ENCODE measurements at regions not wholly inside any gene's neighbourhood (a gene's known extent, or its start where the extent isn't known, plus 50 kb on each side); places are given as distances from the start of the nearest gene placed in this dataset.

DNA sequence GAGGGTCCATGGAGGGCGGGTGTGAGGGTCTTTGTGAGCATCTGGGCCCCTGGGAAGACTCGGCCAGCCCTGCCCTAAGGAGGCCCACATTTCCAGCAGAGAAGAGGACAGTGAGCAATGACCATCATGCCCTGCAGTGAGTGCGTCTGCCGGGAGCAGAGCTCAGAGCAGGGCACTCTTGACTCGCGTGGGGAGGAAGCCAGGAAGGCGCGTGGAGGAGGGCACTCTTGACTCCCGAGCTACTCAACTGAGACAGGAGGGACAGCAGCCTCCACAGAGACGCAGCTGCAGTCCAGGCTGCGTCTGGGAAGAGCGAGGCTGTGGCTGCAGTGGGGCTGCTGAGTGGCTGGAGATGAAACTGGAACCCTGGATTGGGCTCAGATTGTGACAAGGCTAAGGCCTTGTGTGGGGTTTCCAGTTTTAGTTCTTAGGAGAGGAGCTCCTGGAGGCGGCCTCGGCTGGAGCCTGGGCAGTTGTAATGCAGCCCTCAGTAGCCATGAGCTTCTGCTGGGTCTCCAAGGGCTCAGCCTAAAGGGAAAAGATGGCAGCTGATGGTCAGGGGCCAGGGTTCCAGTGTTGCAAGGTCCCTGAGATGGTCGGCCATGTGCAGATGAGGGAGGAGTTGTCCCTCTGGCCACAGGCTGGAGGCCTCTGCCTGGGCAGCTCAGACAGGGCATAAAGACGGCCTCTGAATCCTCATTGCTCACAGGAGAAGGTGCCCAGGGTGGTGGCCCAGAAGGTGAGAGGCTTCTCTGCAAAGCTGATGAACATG is 264.7 kb upstream of the B3GAT1 start:
- TF ChIP-seq CTCF (IDR thresholded peaks at IDR 0.05) (no peak), POLR2A (IDR thresholded peaks at IDR 0.05) (no peak)

Measured in lower leg skin (tissue), 3 donors.